CD4-positive, alpha-beta T cell (primary cell): ENCODE measurements at regions not wholly inside any gene's neighbourhood (a gene's known extent, or its start where the extent isn't known, plus 50 kb on each side); places are given as distances from the start of the nearest gene placed in this dataset.

Experiments used
- ATAC-seq: fragments of 200-7000 bp; cut with Tn5 transposase; one replicate; pipeline ENCODE4 v1.10.0; 2022; ENCODE audit warnings: mild to moderate bottlenecking; ENCODE audit not compliant: poor library complexity
- CTCF ChIA-PET: fragments of 350-600 bp; sonication (Branson Sonifier 250); formaldehyde crosslinking; loops from one replicate; lab custom pipeline; 2021; ENCODE audit warnings: antibody characterized with exemption, inconsistent platforms; lab: Charles Lee
- POLR2A ChIA-PET: fragments of 350-600 bp; sonication (Branson Sonifier 250); formaldehyde crosslinking; loops from one replicate; lab custom pipeline; 2021; ENCODE audit warnings: antibody characterized with exemption, inconsistent platforms; lab: Charles Lee
- DNase-seq, 14 experiments: peaks; one replicate each; pipeline ENCODE4 v3.0.0-alpha.2; 2013 to 2020; ENCODE audit warnings: mixed read lengths in 2 of 14
- H3K27ac ChIP-seq, 2 donors: one replicate each; pipeline versions ENCODE4 v1.5.1 to v1.7.0; 2013; ENCODE audit warnings: low read length in 2 of 2, low read depth in 1 of 2, mild to moderate bottlenecking in 1 of 2
- H3K27me3 ChIP-seq, 2 experiments: 1 replicate in 1 of 2; 2 replicates in 1 of 2; pipeline versions ENCODE4 v1.6.1 to v1.7.0; 2013; ENCODE audit warnings: low read length in 2 of 2, control low read depth in 1 of 2, mild to moderate bottlenecking in 1 of 2, moderate library complexity in 1 of 2; ENCODE audit not compliant: insufficient read depth in 2 of 2, control insufficient read depth in 1 of 2
- H3K36me3 ChIP-seq: one replicate; pipeline ENCODE4 v1.6.1; 2013; ENCODE audit warnings: low read length, control low read depth; ENCODE audit not compliant: insufficient read depth
- H3K4me1 ChIP-seq: one replicate; pipeline ENCODE4 v1.6.1; 2013; ENCODE audit warnings: low read length, control low read depth; ENCODE audit not compliant: insufficient read depth
- H3K4me3 ChIP-seq: one replicate; pipeline ENCODE4 v1.5.1; 2013; ENCODE audit warnings: mild to moderate bottlenecking, low read length, moderate library complexity
- H3K9me3 ChIP-seq, 2 experiments: 1 replicate in 1 of 2; 2 replicates in 1 of 2; pipeline versions ENCODE4 v1.6.1 to v1.7.0; 2013; ENCODE audit warnings: low read length in 2 of 2, mild to moderate bottlenecking in 2 of 2, control low read depth in 1 of 2, moderate library complexity in 1 of 2; ENCODE audit not compliant: control insufficient read depth in 1 of 2, insufficient read depth in 1 of 2
- H3K27ac Mint-ChIP-seq: one replicate; pipeline ENCODE4 v1.8.0; 2020; ENCODE audit warnings: mixed read lengths
- H3K27me3 Mint-ChIP-seq: one replicate; pipeline ENCODE4 v1.8.0; 2021; ENCODE audit warnings: mixed read lengths
- H3K36me3 Mint-ChIP-seq: one replicate; pipeline ENCODE4 v1.8.0; 2021; ENCODE audit warnings: low read depth, mixed read lengths
- H3K4me1 Mint-ChIP-seq: one replicate; pipeline ENCODE4 v1.8.0; 2021; ENCODE audit warnings: low read depth, mixed read lengths
- H3K4me3 Mint-ChIP-seq: one replicate; pipeline ENCODE4 v1.8.0; 2020; ENCODE audit warnings: mild to moderate bottlenecking, mixed read lengths
- H3K9me3 Mint-ChIP-seq: one replicate; pipeline ENCODE4 v1.8.0; 2020; ENCODE audit warnings: mixed read lengths
- intact Hi-C, 2 experiments: fragments of 100-400 bp; cut with DNase I in 1 of 2; cut with micrococcal nuclease in 1 of 2; formaldehyde crosslinking; loops; one replicate each; pipeline versions ENCODE4 v1.15.1 to v1.9.0; 2023 to 2025; cut with DNase I, micrococcal nuclease
- TF ChIP-seq, protein P1 (sequence below): fragments of 200-600 bp; IDR thresholded peaks from one replicate; pipeline ENCODE4 v1.8.0; 2022; ENCODE audit warnings: antibody characterized with exemption, mild to moderate bottlenecking

DNA sequence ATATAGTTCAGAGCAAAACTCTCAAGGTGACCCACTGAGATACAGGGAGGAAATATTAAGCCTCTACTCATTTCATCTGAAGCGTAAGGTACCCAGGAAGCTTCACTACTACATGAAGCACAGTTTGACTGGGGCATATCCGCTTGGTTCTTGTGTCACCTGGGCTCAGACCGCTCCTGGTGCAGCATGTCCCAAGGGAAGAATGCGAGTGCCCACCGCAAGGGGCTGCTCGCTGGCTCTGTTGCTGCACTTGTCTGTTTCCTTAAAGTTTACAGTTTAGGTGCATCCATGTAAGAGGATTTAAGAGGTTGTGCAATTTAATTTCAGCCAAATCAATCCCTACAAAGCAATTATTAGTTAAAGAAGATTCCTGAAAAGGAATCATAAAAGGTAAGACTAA is 507.8 kb downstream of the FBXO15 start:
- H3K4me1 Mint-ChIP-seq = no peaks in the 10 kb centered on the region
- H3K9me3 Mint-ChIP-seq = no peaks in the 10 kb centered on the region
- POLR2A ChIA-PET = no interaction called here
- no peaks in the 10 kb centered on the region for H3K4me1 ChIP-seq
- TF ChIP-seq, protein P1, sequence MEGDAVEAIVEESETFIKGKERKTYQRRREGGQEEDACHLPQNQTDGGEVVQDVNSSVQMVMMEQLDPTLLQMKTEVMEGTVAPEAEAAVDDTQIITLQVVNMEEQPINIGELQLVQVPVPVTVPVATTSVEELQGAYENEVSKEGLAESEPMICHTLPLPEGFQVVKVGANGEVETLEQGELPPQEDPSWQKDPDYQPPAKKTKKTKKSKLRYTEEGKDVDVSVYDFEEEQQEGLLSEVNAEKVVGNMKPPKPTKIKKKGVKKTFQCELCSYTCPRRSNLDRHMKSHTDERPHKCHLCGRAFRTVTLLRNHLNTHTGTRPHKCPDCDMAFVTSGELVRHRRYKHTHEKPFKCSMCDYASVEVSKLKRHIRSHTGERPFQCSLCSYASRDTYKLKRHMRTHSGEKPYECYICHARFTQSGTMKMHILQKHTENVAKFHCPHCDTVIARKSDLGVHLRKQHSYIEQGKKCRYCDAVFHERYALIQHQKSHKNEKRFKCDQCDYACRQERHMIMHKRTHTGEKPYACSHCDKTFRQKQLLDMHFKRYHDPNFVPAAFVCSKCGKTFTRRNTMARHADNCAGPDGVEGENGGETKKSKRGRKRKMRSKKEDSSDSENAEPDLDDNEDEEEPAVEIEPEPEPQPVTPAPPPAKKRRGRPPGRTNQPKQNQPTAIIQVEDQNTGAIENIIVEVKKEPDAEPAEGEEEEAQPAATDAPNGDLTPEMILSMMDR = no peak
- H3K36me3 ChIP-seq = no peaks in the 10 kb centered on the region
- CTCF ChIA-PET = no interaction called here
- H3K36me3 Mint-ChIP-seq = no peaks in the 10 kb centered on the region
- intact Hi-C loops = no loop called here
- H3K27ac Mint-ChIP-seq = no peak overlapping the region
- no peak overlapping the region for H3K4me3 Mint-ChIP-seq
- H3K27ac ChIP-seq = no peak overlapping the region
- DNase-seq (no peak), ATAC-seq (no peak)
- H3K27me3 Mint-ChIP-seq = no peaks in the 10 kb centered on the region
- no peaks in the 10 kb centered on the region for H3K9me3 ChIP-seq
- H3K4me3 ChIP-seq = no peak overlapping the region
- H3K27me3 ChIP-seq = no peaks in the 10 kb centered on the region

DNA sequence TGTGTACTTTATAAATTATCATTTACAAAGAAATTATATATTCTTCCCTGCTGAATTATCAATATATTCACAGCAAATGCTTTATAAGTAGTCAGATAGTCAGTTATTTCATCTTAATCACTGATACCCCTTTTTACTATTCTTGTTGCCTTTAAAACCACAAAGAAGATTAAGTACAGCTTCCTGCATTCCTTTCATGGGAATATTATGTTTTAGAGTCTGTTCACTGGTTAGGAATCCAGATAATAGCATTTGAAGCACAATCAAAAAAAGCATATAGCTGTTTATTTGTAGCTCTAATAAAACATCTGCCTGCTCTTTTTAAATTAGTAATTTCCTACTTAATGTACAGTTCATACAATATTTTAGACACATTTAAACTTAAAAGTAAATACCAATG is 508.9 kb downstream of the FBXO15 start:
- ChIA-PET POLR2A (no interaction called here), CTCF (no interaction called here)
- no peaks in the 10 kb centered on the region for H3K27me3 Mint-ChIP-seq
- no peaks in the 10 kb centered on the region for H3K27me3 ChIP-seq
- no peak overlapping the region for H3K4me3 Mint-ChIP-seq
- H3K36me3 Mint-ChIP-seq = no peaks in the 10 kb centered on the region
- TF ChIP-seq, protein P1 = no peak
- no peaks in the 10 kb centered on the region for H3K9me3 Mint-ChIP-seq
- no peaks in the 10 kb centered on the region for H3K36me3 ChIP-seq
- no peak overlapping the region for H3K27ac ChIP-seq
- no peaks in the 10 kb centered on the region for H3K4me1 Mint-ChIP-seq
- intact Hi-C loops = no loop called here
- H3K4me1 ChIP-seq = no peaks in the 10 kb centered on the region
- H3K4me3 ChIP-seq = no peak overlapping the region
- DNase-seq = no peak
- no peaks in the 10 kb centered on the region for H3K9me3 ChIP-seq
- ATAC-seq = no peak
- no peak overlapping the region for H3K27ac Mint-ChIP-seq

DNA sequence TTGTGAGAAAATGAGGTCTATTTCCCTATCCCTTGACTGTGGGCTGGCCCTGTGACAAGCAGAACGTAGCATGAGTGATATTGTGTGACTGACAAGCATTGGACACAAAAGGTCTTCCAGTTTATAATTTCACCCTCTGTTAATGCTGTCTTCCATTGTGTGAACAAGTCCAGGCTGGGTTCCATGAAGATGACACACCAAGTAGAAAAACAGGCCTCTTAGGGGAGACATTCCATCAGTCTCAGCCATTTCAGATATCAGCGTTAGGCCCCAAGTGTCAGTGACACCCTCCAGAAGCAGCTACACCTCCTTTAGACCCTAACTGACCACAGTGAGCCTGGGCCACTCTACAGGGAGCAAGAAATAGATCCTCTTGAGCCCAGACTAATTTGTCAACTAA is 511.3 kb downstream of the FBXO15 start:
- no peaks in the 10 kb centered on the region for H3K36me3 ChIP-seq
- no peak for DNase-seq
- H3K27ac ChIP-seq = no peak overlapping the region
- intact Hi-C loops = no loop called here
- ATAC-seq = no peak
- Mint-ChIP-seq H3K9me3 (peaks cover under 1% of the 10 kb centered on the region), H3K4me3 (no peak overlapping the region), H3K27me3 (no peaks in the 10 kb centered on the region), H3K27ac (no peak overlapping the region), H3K36me3 (no peaks in the 10 kb centered on the region), H3K4me1 (no peaks in the 10 kb centered on the region)
- TF ChIP-seq, protein P1 = no peak
- H3K4me1 ChIP-seq = no peaks in the 10 kb centered on the region
- POLR2A ChIA-PET = no interaction called here
- CTCF ChIA-PET = no interaction called here
- H3K27me3 ChIP-seq = no peaks in the 10 kb centered on the region
- no peak overlapping the region for H3K4me3 ChIP-seq
- H3K9me3 ChIP-seq = no peaks in the 10 kb centered on the region
